Daoy (cell line): ENCODE measurements at regions not wholly inside any gene's neighbourhood (a gene's known extent, or its start where the extent isn't known, plus 50 kb on each side); places are given as distances from the start of the nearest gene placed in this dataset.

Experiments used
- DNase-seq: peaks from one replicate; pipeline ENCODE4 v3.0.0-alpha.2; 2015; ENCODE audit warnings: low read depth

DNA sequence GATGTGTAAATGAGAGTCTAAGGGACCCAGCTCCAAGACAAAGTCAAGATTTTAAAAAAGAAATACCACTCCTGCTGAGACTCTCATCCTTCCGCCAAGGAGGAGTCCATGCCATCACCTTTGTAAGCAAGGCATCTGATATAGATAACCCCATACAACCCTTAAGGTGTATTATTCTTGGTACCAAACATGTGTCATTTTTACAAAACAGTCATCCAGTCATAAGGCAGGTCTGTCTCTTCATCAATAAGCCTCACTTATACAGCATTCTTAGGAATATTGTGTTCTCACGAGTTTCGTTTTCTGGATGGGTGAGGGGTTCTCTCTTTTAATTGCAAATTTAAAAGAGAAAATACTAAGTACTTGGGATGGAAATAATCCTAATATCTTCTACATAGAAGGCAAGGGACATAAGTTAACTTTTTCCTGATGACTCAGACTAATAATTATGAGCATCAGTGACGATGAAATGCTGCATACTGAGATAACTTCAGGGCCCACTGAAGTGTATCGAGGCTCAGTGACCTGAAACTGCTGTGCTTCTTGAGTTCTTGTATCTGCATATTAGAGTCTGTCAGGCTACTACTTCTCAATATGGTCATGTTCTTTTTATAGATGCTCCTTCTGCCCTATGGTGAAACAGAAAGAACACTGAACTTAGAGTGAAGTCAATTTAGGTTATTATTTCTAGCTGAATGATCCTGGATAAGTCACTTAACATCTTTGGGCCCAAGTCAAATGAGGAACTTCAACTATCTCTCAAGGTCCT lies 166.6 kb downstream of the KLF12 start:
- no peak for DNase-seq

DNA sequence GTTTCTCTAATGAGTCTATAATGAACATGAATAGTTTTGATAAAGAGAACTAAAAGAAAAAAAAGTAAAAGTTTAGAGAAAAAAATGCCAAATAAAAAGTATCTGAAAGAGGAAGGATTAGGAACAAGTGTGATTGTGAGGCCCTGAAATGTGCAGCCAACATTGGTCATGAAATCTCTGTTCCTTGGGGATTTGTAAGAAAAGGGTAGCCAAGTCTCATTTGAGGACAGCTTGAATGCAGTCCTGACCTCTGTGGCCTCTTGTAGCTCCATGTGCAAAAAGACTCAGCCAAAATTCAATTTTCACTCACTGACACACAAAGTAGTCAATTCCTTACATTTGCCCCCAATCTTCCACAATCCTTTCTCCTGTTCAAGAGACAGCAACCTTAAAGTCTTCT lies 167.9 kb downstream of the KLF12 start:
- DNase-seq = no peak

DNA sequence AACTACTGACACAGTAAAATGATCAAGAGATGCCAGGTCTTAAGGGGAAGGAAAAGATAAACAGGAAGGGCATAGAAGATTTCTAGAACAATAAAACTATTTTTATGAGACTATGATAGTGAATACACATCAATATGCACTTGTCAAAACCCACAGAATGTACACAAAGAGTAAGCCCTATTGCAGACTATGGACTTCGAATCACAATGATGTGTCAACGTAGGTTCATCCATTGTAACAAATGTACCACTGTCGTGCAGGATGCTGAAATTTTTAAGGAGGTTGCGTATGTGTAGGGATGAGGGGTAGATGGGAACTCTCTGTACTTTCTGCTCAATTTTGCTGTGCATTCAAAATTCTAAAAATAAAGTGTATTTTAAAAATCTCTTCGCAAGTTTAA lies 171.9 kb downstream of the KLF12 start:
- no peak for DNase-seq

DNA sequence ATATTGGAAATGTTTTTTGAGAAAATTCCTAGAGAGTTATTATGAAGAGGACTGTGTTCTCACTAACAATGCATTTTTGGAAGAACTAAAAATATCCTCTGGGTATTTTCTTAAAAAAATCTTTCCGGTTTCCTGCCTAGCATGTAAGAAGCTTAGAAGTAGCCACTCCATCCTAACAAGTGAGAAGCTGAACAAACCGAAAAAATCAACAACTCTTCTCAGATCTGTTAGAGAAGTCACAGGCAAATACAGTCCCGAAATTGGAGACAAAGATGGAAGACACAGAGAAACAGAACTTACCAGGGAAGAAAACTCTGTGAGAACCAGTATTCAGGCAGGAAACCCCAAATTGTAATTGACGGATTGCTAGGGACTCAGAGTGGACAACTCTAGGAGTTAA lies 173.0 kb downstream of the KLF12 start:
- no peak for DNase-seq

DNA sequence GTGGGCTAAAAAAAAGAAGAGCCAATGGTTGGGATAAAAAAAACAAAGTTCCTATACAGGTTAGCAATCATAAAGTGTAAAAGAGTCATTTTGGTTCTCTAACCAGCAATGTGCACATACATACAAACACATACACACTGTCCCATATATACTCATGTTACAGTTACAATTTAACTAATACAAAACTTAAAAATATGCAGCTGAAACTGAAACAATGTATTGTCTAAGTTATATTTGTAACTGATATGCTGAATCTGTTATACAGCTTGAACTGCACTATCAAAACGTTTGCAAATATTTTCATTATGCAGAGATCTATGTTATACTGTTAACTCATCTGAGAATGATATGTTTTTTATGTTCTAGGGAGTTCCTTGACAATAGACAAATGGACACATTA lies 173.7 kb downstream of the KLF12 start:
- DNase-seq = no peak

DNA sequence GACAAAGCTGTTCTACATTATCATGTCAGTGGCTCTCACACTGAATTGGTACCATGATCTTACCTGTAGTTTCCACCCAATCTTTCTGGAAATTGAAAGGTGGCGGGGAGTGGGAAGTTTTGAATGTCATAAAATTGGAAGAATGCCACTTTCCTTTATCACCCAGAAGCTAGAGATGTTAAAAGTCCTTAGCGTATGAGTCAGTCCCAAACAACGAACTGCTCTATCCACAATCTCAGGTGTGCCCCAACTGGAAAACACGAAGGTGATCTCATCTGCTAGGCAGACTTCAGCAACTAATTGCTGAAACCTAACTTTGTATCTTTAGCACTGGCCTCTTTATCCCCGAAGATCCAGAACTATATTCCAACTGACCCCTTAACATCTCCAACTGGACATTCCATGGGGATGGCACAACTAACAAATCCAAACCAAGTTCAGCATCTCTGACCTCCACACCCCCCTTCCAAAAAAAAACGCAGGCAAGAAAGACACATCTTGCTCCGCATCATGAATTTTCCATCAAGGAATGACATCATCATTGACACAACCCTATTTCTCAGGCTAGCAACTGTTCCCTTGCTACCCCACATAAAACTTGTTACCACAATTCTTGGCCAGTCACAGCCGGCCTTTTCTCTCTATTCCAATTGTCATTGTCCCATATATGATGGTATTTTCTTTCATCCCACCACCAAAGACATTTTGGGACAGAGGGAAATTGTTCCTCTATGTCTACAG lies 175.4 kb downstream of the KLF12 start:
- peak; percentile 5 for DNase-seq

DNA sequence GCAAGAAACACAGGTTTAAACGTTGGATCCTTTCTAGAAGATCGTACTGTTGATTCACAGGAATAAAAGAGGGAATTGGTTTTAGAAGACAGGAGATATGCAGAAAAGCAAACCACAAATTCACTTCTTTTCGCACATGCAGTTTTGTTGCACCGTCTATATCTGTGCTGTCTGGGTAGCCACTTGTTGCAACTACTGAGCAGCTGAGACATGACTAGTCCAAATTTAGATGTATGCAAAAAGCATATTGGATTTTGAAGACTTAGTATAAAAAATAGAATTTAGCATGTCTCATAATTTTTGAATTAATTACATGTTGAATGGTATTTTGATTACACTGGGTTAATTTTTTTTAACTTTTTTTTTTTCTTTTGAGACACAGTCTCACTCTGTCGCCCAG lies 176.3 kb downstream of the KLF12 start:
- DNase-seq = no peak

DNA sequence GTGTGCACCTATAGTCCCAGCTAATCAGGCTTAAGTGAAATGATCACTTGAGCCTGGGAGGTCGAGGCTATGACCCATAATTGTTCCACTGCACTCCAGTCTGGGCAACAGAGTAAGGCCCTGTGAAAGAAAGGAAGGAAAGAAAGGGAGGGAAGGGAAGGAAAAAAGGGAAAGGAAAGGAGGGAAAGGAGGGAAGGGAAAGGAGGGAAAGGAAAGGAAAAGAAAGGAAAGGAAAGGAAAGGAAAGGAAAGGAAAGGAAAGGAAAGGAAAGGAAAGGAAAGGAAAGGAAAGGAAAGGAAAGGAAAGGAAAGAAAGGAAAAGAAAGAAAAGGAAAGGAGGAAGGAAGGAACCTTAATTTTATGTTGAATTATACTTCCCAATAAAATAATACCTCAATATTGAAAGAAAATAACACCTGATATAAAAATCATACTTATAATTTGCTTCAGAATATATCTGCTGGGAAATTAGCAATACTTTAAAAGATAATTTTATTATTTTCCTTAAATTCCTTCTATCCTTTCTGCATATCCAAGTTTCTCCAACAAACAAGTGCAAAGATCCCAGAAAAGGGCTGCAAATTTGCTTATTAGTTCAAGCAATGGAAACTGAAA lies 177.3 kb downstream of the KLF12 start:
- no peak for DNase-seq

DNA sequence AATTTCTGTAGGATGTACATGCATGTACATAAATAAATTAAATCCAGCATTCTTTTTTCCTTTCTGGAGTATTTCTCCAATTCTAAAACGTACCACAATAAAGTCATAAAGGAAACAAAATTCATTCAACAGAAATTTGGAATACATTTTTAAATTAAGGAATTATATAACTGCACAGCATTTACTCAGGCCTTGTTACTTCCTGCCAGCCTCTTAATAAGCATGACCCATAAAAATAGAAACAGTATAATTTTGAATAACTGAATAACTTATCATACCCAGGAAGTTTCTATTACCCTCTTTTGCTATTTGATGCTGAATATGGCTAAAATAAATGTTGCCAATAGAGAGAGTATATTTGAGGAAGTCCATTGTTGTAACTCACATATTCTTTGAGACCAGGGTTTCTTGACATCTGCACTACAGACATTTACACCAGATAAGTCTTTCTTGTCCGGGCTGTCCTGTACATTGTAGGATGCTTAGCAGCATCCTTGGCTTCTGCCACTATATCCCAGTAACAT lies 178.2 kb downstream of the KLF12 start:
- no peak for DNase-seq

DNA sequence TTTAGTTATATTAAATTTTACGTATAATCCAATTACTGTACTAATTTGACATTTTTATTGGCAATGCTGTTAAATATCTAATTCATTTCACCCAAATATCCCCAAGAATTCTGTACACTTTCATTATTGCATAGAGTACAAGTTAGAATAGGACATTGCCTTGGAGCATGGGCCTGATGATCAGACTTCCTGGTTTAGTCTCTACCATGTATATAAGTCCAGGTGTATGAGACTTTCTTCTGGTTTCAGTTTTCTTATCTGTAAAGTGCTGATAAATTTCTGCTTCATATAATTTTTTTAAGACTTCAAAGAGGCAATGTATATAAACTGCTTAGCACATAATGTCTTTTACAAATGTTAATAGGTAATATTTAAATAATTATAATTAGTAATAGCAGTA lies 179.4 kb downstream of the KLF12 start:
- no peak for DNase-seq

DNA sequence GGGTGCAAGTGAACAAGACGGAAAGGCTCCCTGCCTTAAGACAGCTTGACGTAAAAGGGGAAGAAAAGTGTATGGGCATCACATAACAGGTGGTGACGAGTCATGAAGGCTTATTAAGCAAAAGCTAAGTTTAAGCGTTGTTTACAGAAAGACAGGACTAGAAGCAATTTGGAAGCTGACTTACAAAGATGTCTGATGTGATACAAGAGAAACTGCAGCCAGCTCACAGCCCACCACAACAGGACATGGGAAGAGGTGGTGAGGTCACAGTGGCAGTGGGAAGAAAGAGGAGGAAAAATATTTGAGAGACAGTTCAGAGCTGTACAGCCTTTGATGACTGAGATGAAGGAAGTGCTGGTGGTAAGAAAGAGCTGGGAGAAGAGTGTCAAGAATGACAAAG lies 181.6 kb downstream of the KLF12 start:
- peak; percentile 4 for DNase-seq

DNA sequence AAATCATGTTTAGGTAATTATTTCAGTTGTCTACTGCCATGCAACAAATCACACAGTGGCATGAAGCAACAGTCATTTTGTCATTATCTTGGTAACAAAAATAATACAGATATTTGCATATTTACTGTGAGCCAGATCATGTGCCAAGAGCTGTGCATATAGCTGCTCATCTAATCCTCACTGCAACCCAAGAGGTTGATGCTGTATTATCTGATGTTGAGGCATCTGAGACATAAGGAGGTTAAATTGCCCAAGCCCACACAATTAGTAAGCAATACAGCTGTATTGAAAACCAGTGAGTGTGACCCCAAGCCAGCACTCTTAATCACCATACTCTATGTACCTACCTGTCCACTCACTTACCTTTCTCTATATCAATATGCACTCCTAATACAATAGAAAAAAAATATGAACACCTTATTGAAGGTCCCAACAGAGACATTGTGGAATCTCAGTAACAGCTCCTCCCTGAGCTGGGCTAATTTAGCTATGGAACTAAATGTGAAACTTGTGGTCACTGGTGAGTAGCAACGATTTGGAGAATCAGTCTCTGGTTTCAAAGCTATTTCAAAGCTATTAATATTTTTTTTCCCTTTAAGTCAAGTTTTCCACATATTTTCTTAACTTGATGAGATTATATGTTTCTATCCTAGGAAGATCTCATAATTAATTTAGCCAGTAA lies 185.2 kb downstream of the KLF12 start:
- no peak for DNase-seq

DNA sequence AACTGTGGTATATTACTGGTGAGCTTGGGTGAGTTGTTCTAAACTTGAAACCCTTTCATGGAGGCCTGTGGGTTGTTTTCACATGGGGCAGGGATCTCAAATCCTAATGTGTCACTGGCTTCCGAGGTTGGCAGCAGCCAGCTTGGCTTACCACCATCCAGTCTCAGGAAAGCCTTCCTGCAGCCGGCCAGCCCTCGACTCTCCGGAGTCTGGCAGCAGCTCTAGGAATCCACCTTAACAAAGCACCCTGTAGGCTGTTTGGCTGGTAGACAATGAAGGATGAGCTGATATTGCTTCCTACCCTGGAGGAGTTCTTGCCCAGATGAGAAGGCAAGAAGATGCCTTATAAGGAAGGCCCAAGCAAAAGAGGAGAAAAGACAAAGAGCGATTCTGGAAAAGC lies 188.3 kb downstream of the KLF12 start:
- peak; percentile 2 for DNase-seq

DNA sequence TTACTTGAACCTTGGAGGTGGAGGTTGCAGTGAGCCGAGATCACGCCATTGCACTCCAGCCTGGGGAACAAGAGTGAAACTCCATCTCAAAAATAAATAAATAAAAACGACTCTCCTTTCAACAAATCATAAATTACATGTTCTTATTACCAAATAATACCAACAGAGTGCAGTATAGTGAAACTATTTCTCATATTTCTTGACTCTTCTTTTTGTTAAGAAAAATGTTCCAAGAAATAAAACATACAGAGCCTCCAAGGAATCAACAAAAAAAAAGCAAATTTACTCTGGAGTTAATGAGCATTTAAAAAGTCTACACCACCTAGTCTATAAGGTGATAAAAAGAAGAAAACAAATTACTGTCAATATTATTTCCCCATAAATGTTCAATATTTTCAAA lies 188.8 kb downstream of the KLF12 start:
- DNase-seq = no peak

DNA sequence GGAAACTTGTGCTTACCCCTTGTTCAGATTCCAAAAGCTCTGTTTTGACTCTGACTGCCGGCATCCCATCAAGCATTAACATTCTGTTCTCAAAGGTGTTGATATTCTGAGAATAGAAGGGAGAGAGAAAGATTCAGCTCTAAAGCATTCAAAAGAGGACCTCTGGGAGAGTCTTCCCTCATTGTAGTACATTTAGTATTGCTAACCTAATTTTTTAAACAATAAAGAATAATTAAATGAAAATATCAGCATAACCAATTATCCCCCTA lies 190.3 kb downstream of the KLF12 start:
- no peak for DNase-seq

DNA sequence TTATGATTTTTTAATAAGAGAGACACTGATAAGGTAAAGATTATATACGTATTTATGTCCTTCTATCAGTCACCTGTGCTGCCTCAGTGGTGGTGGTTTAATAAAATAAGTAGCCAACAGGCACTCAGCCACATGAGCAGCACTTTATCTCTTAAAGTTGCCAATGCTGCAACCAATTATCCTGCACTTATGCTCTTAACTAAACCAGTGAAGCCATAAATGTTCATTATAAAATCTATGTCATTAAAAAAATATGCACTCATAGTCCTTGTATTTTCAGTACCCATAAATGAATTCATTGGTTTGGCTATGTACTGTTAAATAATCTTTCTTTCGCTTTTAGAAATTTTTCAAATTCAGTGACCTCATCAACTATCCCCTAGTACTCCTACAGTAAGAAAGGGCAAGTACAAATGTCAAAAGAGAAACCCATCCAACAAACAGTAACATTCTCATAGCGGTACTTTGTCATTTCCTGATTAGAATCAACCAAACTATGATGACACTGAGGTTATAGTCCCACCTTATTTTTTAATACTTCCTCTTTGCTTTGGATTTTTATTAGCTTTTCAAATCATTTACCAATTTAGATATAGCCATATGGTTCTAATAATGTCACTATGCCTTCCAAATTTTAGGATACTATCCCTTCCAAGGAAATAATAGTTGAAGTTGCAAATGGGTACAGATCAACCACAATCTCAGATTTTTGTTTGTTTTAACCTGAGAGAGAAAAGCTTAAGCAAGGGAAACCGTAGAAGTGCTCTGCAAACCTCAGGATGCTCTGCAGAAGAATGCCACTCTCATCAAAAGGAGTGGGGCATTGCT lies 190.9 kb downstream of the KLF12 start:
- no peak for DNase-seq

DNA sequence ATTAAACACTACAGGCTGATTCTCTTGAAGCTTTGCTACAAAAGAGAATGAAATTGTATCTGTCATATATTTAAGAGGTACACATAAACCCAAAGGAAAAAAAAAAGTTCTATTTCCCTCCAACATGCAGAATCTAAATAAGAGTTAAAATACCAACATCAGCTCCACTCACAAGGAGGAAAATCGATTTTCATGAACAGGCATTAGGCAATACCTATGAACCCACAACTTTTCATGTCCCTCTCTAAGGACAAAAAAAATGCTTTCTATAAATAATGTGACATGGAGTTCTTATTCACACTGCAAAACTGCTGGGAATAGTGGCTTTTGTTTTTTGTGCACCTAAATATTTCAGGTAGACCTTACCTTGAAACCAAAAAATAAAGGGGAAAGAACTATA lies 192.5 kb downstream of the KLF12 start:
- no peak for DNase-seq

DNA sequence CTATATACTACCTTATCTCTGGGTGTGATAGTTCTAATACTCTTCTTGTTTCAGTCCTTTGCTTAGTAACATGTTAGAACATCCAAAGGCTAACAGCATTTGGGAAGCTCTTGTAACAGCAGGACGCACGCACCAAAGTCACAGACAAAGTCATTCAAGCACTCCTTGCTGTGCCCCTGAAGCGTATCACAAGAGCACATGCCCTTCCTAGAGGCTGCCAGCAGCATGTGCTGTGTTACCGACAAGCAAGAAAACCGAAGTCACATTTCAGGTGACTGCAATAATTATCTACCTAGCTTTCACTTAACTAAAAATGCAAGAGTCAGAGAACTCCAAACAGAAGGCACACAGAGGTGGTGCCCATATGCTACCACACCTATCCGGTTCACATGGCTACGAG lies 194.1 kb downstream of the KLF12 start:
- no peak for DNase-seq

DNA sequence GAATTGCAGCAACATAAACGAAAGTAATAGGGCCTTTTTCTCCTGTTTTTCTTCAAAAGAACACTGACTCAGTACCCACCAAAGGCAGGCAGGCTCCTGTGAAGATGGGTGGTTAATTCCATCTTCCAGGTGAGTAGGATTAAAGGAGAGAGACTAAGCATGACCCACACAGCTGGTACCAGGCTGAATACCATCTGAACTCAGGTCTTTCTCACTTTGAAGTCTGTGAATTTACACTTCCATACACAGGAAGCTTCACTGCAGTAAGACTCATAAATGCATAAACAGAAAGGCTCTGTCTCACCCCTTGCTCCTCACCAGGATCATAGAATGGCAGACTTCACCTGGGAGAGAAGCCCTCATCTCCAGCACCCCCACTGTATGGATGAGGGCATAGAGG lies 194.6 kb downstream of the KLF12 start:
- DNase-seq = no peak

DNA sequence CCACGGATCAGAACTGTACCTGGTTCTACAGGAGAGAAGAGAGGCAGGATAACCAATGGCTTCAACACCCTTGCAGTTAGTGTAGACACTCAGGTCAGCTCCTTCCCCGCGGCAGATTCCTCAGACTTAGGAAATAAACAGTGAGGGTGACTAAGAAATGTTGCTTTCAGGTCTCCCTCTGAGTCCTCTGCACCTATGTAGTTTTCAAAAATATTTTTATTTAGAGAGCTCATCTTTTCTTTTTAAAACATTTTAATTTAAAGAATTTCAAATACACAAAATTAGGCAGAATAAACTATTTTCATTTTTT lies 195.2 kb downstream of the KLF12 start:
- DNase-seq = peak; percentile 5

DNA sequence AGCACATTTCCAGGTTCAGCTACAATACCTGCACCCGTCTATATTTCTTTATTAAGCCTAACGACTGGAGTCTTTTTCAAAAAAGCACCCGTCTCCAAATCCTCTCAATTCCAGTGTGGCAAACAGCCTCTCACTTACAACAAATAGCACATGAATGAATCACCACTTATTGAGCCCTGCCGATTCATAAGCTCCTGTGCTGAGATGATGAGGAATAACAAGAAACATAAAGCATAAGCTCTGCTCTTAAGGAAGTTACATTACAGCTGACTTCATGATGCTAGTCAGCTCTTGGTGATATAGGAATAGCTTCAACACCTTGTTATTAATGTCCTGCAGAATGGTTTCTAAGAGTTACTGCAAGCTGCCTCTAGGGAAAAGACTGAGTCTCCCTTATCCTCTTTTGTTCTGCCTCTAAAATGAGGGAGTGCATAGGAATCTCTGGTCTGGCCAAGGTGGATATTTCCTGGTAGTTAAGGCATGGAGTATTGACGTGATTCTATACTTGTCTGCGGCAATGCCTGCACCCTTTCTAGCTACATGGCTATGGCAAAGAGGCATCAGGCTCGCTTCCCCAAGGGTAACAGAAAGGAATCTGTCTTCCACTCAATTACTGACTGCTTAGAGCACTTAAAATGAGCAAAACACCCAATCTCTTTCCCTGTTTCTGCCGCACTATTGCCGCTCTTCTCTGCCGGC lies 195.7 kb downstream of the KLF12 start:
- peak; percentile 68 for DNase-seq
